ENCODE measurements at regions not wholly inside any gene's neighbourhood (a gene's known extent, or its start where the extent isn't known, plus 50 kb on each side); places are given as distances from the start of the nearest gene placed in this dataset.
"Not testable (repeated sequence)": the region's sequence is repeated elsewhere in the genome, so short reads cannot be mapped to it uniquely, and the experiment has no call there.

GRCh38 chr7:152594801-152595200, 81.1 kb downstream of the XRCC2 start:
- DNase-seq (ENCODE audit: low read depth in 2 of 2) = no peak

- no peak for DNase-seq (ENCODE audit: low read depth in 2 of 2)
Measured at GRCh38 chr7:152591976-152592375, 84.0 kb downstream of the XRCC2 start.

DNA sequence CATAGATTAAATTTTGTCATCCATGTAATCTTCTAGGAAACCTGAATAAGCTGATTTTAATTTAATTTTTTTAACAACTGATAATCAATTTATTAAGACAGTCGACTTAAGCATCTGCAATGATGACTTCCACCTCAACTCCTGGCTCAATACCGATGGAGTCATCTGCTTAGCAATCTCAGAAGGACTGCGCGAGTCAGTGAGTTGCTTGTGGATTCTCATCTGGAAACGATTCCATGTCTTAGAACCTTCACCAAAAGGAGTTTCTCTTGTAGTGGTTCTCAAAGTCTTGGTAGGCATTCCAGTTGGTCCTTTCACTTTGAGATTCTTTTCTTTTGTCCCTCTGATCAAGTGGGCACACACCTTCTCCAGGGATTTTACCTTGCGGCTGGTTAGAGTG, 85.5 kb downstream of the XRCC2 start:
- no peak for DNase-seq (ENCODE audit: low read depth in 2 of 2)

DNA sequence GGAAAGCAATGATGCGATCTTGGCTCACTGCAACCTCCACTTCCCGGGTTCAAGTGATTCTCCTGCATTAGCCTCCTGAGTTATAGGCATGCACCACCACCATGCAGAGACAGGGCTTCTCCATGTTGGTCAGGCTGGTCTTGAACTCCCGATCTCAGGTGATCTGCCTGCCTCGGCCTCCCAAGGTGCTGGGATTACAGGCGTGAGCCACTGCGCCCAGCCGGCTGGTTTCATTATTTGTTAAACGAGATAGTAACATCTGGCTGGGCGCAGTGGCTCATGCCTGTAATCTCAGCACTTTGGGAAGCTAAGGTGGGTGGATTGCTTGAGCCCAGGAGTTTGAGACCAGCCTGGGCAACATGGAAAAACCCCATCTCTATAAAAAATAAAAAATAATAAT, 86.1 kb downstream of the XRCC2 start:
- not testable (repeated sequence) for DNase-seq (ENCODE audit: low read depth in 2 of 2)

- no peak for DNase-seq (ENCODE audit: low read depth in 2 of 2)
Measured at GRCh38 chr7:152588350-152588749, 87.6 kb downstream of the XRCC2 start.

DNA sequence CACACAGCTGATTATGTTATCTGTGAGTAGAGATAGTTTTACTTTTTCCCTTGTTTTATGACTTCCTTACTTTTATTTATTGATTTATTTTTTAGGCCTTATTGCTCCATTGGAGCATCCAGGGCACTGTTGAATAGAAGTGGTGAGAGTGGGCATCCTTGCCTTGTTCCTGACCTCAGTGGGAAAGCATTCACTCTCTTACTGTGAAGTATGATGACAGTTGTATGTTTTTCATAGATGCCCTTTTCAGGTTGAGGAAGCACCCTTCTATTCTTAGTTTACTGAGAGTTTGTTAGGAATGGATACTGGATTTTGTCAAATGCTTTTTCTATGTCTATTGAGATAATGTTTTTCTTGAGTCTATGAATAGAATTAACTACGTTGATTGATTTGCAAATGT, 88.6 kb downstream of the XRCC2 start:
- no peak for DNase-seq (ENCODE audit: low read depth in 2 of 2)

GRCh38 chr7:152583006-152583405, 92.9 kb downstream of the XRCC2 start:
- DNase-seq (ENCODE audit: low read depth in 2 of 2) = no peak

- no peak for DNase-seq (ENCODE audit: low read depth in 2 of 2)
Measured at GRCh38 chr7:152579070-152579469, 96.9 kb downstream of the XRCC2 start.

DNA sequence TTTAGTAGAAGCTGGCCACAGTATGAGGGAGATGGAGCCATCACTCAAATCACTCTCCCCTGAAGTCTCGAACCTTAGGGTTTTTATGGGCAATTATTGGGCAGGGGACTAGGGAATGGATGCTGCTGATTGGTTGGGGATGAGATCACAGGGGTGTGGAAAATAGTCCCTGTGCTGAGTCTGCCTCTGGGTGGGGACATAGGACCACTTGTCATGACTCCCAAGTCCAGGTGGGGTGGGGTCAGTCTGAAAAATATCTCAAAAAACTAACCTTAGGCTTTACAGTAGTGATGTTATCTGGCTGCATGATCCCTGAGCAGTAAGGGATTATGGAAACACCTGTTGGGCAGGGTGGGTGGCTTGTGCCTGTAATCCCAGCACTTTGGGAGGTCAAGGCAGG, 98.6 kb downstream of the XRCC2 start:
- no peak for DNase-seq (ENCODE audit: low read depth in 2 of 2)

DNA sequence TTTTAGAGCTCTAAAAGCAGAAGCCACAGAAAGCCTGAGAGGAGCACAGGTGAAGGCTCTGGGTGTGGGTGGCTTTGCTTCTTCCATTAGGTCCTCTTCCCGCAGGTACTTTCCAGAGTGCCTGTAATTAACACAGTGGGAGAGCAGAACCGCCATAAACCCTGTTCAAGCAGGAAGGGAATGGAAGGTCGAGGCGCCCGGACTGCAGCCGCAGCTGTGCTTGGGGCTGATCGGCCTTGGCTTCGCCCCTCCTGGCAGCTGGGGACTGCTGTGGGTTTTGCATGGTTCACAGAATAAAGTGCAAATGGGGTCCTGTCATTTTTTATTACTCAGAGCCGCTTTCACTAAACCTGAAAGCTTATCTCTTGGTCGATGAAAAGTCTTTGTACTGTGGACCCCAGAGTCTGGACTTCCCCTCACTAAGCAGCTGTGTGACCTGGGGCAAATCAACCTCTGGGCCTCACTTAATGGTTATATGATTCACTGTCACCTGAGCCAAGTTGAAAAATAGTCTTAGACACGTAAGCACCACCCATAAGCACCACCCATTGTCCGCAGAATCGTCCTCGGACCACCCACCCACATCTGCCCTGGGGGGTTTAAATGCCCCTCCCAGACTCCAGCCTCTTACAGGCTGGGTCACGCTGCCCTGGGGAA, 100.9 kb downstream of the XRCC2 start:
- DNase-seq (ENCODE audit: low read depth in 2 of 2) = no peak

GRCh38 chr7:152573186-152573585, 102.8 kb downstream of the XRCC2 start:
- not testable (repeated sequence) for DNase-seq (ENCODE audit: low read depth in 2 of 2)

GRCh38 chr7:152572101-152572500, 103.8 kb downstream of the XRCC2 start:
- DNase-seq (ENCODE audit: low read depth in 2 of 2) = no peak

DNA sequence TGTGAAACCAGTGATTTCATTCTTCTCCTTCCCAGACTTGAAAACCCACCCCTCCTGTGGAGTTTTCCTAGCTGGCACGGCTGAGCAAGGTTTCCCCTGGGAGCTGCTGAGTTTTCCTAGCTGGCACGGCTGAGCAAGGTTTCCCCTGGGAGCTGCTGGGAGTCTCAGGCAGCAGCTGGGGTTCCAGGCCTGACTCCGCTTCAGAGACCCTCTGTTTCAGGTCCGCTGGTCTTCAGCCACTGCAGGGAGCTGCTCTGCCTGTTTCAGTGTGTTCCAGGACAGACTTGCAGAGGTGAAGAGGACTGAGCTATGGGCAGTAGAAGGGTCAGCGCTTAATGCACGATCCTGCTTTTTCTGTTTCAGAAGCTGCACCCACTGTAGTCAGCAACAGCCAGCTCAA, 104.9 kb downstream of the XRCC2 start:
- DNase-seq (ENCODE audit: low read depth in 2 of 2) = no peak

GRCh38 chr7:152568972-152569371, 107.0 kb downstream of the XRCC2 start:
- DNase-seq (ENCODE audit: low read depth in 2 of 2) = no peak

DNA sequence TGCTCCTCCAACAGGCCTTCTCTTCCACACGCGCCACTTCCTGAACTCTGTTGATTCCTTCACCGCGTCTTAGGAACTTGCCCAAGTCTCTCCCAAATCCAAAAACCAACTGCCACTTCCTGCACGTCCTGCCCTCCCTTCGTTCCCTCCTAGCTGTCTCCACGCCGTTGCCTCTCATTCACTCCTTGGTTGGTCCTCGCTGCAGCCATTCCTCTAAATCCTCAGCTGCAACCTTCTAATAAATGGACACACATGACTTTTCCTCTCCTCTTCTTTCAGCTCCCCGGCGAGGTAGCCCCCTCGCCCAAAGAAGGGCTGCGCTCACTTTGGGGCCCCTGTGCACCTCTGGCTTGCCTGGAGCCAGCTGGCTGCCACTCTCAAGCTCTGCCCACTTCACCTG, 110.2 kb downstream of the XRCC2 start:
- no peak for DNase-seq (ENCODE audit: low read depth in 2 of 2)

DNA sequence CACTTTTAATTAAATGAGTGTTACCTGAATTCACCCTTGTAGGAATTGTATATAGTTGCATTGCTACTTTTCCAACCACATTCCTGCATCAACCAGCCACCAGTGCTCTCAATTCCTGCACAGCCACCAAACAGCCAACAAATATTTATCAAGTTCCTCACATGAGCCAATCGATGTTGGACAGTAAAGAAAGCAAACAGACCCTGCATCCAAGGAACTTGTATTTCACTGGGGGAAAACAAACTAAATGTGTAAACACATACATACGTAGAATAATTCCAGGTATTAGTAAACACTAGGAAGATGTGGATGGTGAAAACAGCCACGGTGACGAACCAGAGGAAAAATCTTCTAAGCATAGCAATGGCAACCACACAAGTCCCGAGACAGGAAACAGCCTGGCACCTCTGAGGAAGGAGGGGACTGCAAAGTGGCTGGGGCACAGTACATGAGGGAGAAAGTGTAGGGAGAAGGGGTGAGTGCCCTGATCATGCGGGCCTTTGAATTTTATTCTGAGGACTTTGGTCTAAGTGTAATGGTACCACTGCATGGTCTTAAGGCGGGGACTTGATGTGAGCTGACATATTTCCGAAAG, 111.2 kb downstream of the XRCC2 start:
- no peak for DNase-seq (ENCODE audit: low read depth in 2 of 2)

DNA sequence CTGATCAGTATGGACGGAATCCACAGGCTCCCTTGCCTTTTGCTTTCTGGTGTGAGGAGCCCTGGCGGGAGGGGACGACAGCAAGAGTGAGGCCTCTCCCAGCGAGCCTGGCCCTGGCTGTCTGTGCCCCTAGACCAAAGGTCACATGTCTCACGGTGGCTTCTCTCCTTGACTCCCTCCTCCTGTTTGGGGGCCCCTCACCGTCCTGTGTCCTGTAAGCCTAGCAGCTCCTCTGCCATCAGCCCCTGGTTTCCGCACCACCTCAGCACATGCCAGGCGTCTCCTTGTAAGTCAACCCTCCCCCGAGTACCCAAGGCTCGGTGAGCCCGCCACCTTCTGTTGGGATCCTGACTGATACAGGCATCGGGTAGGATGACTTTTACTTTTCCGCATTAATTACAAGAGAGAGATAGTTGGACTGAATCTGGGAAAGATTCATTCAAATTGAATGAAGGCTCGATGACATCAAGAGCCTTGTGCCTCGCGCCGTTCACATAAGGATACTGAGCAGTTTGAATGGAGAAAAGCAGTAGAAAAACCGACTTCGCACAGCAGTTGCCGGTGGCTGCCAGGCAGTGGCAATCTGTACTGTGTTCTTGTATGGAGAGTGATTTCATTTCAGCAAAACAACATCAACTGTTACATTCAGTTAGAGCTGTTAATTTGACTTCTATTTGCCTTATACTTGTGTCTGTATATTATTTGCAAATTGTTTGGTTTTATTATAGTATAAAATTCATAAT, 119.8 kb downstream of the XRCC2 start:
- DNase-seq (ENCODE audit: low read depth in 2 of 2) = no peak

DNA sequence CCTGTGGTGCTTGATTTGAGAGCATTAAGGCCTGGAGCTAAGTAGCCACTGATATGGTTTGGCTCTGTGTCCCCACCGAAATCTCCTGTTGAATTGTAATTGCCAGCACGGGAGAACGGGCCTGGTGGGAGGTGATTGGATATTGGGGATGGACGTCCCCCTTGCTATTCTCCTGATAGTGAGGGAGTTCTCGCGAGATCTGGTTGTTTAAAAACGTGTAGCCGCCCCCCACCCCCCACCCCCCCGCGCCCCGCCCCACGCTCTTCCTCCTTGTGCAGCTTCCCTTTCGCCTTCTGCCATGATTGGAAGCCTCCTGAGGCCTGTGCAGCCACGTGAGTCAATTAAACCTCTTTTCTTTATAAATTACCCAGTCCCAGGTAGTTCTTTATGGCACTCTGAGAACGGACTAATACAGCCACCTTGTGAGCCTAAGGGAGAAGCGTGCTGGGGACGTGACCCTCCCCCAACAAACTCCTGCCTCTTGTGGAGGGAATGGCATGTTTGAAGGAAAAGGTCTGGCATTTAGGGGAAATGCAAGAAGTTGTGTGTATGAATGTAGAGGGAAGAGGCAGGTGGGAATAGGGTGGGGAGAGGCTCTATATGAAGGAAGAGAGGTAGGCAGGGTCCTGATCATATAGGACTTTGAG, 118.0 kb upstream of the KMT2C start:
- no peak for DNase-seq (ENCODE audit: low read depth in 2 of 2)

DNA sequence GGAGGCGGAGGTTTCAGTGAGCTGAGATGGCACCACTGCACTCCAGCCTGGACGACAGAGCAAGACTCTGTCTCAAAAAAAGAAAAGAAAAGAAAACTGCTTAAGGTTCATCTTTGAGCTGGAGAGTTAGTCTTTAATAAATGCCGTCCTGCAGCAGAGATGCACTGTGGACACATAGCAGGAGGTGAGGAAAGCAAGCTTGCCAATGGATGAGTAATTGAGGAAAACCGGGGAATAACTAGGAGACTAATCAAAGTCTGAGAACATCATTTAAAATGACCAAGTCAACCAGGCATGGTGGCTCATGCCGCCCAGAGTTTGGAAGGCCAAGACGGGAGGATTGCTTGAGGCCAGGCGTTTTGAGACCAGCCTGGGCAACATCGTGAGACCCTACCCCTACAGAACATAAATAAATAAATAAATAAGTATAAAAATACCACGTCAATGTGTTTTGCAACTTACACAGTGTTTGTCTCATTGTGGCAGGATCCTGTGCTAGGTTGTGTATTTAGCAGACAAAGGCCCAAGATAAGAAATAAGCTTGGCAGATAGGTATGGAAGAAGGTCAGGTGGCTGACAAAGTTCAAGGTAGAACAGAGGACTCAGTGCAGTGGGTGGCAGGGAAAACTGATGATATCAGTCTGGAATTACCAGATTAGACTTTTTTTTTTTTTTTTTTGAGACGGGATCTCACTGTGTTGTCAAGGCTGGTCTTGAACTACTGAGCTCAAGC, 115.7 kb upstream of the KMT2C start:
- DNase-seq (ENCODE audit: low read depth in 2 of 2) = no peak

GRCh38 chr7:152544971-152545619, 109.3 kb upstream of the KMT2C start:
- no peak for DNase-seq (ENCODE audit: low read depth in 2 of 2)

DNA sequence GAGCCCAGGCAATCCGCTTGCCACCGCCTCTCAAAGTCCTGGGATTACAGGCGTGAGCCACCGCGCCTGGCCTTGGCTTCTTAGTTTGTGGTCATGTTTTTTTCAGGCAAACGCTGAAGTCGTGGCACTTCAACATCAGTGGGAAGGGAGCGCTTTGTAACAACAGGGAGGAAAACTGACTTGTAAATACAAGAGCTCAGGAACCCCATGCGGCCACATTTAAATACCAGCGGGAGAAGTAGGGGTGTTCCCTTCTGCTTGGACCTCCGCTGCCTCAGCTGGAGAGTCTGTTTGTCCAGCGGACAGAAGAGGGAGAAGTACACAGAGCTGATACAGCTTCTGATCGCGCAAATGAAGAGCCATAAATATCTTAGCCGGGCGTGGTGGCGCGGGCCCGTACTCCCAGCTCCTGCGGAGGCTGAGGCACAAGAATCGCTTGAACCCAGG, 108.7 kb upstream of the KMT2C start:
- DNase-seq (ENCODE audit: low read depth in 2 of 2) = no peak

Data from fibroblast of skin of left biceps (primary cell).